ENCODE measurements at regions not wholly inside any gene's neighbourhood (a gene's known extent, or its start where the extent isn't known, plus 50 kb on each side); places are given as distances from the start of the nearest gene placed in this dataset.

DNA sequence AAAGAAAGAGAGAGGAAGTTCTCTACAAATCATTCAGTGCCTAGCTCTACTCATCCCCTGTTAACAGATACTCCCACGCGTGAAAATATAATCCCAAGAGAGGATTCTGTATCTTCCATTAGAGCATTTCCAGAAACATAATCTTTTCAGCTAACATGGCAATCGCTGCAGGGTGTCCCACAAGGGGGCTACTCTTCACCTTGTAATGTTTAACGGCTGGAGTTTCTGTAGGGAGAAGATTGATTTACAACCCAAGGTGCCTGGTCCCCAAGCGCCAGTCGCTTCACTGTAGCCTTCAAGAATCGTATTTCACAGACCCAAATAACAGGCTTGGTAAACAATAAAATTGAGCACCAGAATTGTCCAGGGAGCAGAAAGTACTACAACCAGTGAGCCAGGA, 318.7 kb downstream of the TLE1 start (continued):
- TF ChIP-seq ARID4B (CRISPR knock-in tag; IDR thresholded peaks at IDR 0.05) (no peak), HDAC8 (tag; IDR thresholded peaks at IDR 0.05) (no peak), U2AF2 (optimal IDR thresholded peaks at IDR 0.05; ENCODE audit: low read depth, low read length) (no peak), CHD2 (IDR thresholded peaks at IDR 0.05; ENCODE audit: low read depth, low read length) (no peak), NCOA6 (IDR thresholded peaks at IDR 0.05) (no peak), BMI1 (IDR thresholded peaks at IDR 0.05; ENCODE audit: low read length) (no peak), ZNF197 (CRISPR knock-in tag; IDR thresholded peaks at IDR 0.05; ENCODE audit: low read depth) (no peak), ZNF408 (CRISPR knock-in tag; IDR thresholded peaks at IDR 0.05; ENCODE audit: low read depth) (no peak), HMG20A (CRISPR knock-in tag; conservative IDR thresholded peaks at IDR 0.05) (no peak), CBFB (CRISPR knock-in tag; IDR thresholded peaks at IDR 0.05) (no peak), ERF (CRISPR knock-in tag; IDR thresholded peaks at IDR 0.05) (no peak), MXI1 (IDR thresholded peaks at IDR 0.05; ENCODE audit: low read depth, low read length) (no peak), HINFP (tag; conservative IDR thresholded peaks at IDR 0.05; ENCODE audit: low read depth) (no peak)
- TF ChIP-seq, protein P1, sequence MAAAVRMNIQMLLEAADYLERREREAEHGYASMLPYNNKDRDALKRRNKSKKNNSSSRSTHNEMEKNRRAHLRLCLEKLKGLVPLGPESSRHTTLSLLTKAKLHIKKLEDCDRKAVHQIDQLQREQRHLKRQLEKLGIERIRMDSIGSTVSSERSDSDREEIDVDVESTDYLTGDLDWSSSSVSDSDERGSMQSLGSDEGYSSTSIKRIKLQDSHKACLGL (CRISPR knock-in tag; IDR thresholded peaks at IDR 0.05; ENCODE audit: borderline replicate concordance, poor library complexity, severe bottlenecking) = no peak
- TF ChIP-seq, protein P2, sequence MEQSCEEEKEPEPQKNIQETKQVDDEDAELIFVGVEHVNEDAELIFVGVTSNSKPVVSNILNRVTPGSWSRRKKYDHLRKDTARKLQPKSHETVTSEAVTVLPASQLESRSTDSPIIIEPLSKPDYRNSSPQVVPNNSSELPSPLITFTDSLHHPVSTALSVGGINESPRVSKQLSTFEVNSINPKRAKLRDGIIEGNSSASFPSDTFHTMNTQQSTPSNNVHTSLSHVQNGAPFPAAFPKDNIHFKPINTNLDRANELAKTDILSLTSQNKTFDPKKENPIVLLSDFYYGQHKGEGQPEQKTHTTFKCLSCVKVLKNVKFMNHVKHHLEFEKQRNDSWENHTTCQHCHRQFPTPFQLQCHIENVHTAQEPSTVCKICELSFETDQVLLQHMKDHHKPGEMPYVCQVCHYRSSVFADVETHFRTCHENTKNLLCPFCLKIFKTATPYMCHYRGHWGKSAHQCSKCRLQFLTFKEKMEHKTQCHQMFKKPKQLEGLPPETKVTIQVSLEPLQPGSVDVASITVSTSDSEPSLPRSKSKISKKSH (CRISPR knock-in tag; IDR thresholded peaks at IDR 0.05) = no peak
